HG02759 (cell line): ENCODE measurements at regions not wholly inside any gene's neighbourhood (a gene's known extent, or its start where the extent isn't known, plus 50 kb on each side); places are given as distances from the start of the nearest gene placed in this dataset.

Experiments used
- ATAC-seq: cut with Tn5 transposase; IDR thresholded peaks from one replicate; pipeline ENCODE4 v1.9.1; 2021; ENCODE audit warnings: mild to moderate bottlenecking, moderate library complexity; ENCODE audit not compliant: unreplicated experiment

DNA sequence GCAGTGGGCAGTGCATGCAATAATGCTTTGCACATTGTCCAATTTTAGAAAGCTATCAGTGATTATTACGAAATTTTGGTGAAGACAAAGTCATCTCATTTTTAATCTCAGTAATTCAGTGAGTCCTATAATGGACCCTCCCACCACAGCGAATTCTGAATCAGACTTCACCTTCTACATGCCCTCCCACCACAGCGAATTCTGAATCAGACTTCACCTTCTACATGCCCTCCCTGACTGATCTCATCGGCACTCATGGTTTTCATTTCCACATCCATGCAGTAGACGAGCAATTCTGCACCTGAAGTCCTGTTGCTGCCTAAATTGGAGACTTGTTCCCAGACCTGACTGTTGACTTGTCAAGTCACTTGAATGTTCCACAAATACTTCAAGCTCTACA, 522.3 kb downstream of the EIPR1 start:
- ATAC-seq, result no peak

- no peak for ATAC-seq
Measured at GRCh38 chr2:2853346-2853745, 522.3 kb upstream of the MYT1L start.

DNA sequence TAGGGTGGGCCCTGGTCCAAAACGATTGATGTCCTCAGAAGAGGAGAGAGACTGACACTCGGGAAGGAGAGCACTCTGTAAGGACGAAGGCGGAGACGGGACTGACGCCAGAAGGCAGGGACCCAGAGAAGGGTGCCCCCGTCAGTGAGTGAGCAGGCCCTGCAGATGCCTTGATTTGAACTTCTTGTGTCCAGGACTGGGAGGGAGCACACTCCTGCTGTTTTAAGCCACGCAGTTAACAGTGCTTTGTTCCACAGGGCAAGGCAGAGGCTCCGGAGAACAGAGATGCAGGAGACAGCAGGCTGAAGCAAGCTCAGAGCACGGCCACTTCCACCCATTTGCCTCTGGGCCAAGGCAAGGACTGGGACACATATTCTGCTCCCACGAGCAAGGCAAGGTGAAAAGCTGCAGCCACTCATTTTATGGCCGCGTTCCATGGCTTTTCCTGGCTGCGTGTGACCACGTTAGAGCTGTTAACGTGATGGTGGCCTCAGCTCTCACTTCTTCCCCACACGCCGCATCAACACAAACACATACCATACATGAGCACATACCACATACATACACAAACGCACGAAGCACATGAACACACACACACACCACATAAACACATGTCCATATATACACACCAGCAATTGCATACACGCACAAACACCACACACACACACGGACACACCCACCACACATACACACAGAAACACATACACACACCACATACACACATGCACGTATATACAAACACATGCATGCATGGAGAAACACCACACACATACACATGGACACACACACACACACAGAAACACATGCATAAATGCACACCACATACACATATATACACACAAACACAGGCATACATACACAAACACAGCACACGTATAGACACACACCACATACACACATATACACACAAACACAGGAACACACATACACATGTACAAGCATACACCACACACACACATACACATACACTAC, 521.0 kb upstream of the MYT1L start:
- no peak for ATAC-seq

GRCh38 chr2:2851316-2851715, 520.2 kb upstream of the MYT1L start:
- ATAC-seq, result no peak

DNA sequence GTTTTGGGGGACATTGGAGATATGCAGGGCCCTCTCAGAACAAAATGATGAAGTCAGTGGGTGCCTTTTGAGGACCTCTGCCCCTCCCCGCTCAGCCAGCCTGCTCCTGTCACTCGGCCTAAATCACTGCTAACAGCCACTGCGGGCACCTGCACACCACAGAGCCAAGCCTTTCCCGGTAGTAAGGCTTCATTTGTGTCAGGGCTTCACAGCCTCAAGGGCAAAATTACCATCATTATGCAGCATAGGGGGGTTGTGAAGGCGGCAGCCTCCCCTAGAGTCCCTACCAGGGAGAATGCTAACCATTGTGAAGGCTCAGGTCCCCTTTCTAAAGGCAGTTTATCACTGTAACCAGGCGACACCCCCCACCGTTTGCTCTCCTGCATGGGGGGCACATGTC, 519.8 kb upstream of the MYT1L start:
- ATAC-seq, result no peak

DNA sequence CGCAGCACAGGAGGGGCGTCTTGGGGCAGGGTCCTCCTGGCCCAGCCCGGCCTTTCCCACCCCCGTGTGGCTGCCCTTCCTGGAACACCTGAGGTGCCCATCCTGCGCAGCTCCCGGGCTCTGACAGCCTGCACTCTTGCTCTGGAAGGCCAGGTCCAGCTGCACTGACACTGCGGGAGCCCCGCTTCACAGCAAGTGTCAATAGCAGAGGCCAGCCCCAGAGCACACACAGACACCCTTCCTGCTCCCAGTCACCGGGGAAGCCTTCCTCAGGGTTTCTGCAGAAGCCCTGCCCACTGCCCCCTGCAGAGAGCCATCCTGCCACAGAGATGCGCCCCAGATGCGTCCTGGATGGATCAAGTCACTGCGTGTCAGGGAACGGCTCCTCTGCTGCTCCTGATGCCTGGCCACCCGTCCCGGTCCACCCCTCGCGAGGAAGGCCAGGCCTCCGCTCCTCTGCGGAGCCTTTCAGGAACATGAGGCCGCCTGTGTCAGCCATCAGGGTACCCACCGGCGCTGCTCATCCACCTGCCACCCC, 519.2 kb upstream of the MYT1L start:
- ATAC-seq, result no peak

GRCh38 chr2:2849464-2850217, 518.6 kb upstream of the MYT1L start:
- no peak for ATAC-seq

GRCh38 chr2:2848621-2849333, 517.7 kb upstream of the MYT1L start:
- no peak for ATAC-seq

GRCh38 chr2:2848198-2848597, 517.1 kb upstream of the MYT1L start:
- ATAC-seq, result no peak

DNA sequence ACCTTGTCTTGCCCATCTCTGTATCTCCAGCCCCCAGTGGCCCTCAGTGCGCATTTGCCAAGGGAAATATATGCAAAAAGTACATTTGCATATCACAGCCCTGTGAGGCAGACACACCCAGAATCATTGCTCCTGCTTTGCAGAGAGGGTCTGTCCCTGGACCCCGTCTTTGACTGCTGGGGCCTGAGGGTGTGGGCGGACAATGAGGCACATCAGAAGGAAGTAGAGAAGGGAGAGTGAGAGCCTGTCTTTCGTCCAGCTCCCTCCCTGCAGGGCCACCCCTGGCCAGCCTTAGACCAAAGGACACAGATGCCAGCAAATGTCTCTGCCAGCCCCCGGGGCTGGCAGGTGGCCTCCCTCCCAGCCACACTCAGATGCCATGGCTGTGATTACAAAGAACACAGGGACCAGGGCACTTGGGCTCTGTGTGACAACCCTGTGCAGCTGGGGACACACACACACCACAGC, 516.2 kb upstream of the MYT1L start:
- no peak for ATAC-seq

GRCh38 chr2:2846332-2847208, 515.5 kb upstream of the MYT1L start:
- no peak for ATAC-seq

DNA sequence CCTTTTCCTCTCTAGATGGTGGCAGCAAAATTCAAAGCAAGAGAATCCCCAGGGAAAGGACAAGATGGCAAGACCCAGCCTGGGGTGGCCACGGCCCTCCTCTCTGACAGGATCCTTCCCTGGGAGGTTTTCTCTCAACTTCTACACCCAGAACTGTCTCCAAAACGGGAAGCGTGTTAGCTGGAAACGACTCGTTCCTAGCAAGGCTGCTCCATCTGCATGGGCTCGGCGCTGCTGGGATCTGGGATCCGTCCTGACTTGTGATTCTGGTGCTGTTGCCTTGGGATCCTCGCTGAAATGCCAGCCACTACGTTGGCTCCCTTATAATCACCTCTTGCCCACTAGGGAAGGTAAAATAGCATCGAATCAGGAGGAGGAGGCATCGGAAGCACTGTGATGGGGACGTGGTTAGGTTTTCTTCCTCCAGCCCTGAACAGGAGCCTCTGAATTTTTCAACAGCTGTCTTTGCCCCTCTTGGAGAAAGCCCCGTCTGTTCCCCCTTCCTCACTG, 514.8 kb upstream of the MYT1L start:
- no peak for ATAC-seq

- ATAC-seq, result no peak
Measured at GRCh38 chr2:2845267-2845666, 514.2 kb upstream of the MYT1L start.

DNA sequence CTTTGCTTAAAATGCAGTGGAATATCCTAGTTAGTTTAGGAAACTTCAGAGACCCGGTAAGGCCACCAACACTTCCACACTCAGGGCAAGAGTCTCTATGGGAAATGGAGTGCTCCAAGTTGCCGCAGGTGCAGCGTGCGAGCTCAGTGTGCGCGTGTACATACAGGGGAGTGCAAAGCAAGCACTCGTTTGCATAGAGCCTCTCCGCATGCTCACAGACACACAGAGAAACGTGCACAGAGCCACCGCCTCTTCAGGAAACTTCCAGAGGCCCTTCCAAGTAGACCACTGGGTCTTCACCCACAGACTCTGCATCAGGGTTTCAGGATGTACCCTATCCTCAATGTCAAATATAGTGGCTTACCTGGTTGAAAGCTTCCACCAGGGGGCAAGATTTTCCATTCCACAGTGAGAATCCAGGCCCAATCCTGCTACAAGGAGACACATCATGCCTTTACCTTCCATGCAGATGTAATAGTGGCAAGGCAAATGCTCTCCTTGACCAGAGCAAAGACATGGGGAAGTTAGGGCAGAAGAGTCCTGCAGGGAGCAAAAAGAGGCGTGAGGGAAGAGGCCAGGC, 513.0 kb upstream of the MYT1L start:
- ATAC-seq, result no peak

DNA sequence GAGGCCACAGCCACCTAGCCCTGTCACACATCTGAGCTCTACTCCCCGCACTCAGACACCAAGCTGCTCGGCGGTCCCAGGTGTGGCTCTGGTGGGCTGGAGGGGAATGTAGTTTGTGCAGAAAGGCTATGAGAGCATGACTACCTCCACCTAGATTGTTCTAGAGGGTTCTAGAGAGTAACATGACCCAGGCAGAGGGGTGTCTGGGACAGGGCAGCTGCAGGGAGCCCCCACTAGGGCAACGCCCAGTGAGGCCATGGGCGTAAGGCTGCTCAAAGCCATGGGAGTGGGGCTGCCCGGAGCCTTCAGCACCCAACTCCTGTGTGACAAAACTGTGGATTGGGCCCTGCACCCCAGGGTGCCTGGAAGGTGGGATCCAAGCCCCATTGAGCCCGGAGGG, 511.4 kb upstream of the MYT1L start:
- ATAC-seq, result no peak

GRCh38 chr2:2840681-2841300, 509.7 kb upstream of the MYT1L start:
- ATAC-seq, result no peak

DNA sequence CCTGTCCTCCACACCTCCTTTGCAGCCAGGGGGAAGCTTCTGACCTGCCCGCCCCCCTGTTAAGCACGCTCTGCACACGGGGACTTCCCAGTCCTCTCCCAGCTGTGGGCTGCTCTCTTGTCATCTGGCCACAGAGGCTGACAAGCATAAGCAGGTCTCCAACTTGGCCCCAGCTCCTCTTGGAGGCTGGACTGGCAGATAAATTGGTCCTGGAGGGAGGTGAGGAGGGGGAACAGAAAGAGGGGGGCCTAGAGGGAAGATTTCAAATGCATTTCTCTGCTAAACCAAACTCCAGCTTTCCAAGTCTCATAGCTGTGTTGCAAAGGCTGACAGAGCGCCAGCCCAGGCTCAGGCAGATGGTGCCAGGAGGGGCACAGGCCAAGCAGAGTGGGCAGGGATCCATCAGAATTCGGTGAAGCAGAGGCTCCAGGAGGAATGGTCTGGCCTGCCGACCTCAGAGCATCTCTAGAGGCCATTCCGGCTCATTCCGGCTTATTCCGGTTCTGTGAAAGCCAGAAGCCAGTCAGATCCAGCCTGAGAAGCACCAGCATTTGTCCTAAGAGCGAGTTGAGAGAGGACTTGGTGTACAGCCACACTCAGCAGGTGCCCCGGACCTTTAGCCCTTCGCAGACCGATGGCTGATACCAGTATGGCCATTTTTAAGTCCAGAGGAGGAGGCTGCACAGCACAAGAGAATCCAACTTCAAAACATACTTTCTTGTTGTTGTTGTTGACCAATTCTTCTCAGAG, 508.9 kb upstream of the MYT1L start:
- no peak for ATAC-seq

DNA sequence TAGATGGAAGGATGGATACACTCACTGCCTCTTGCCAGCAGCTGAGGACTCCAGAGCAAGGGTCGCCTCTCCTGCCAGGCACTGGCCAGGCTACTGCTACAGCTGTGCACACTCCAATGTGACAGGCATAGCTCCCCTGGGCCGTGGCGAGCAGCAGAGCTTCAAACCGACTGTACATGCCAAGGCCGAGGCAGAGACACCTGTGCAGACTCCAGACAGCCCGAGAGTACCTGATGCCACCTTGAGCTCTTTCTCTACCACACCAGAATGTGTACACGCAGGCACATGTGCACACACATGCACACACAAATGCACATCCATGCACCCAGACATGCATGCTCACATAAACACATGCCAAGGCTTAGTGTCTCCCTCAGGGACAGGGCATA, 508.3 kb upstream of the MYT1L start:
- ATAC-seq, result no peak

DNA sequence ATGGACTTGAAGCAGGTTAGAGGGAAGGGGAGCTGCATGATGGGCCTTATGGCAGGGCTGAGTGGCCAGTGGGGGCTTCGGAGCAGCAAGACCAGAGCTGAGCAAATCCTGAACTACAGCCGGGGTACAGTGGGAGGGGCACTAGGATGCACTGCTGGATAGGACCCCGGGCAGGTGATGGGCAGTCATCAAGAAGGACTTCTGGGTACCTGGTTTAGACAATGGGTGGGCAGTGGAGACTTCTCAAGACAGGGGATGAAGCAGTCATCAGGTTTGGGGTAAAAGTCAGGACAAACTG, 507.4 kb upstream of the MYT1L start:
- ATAC-seq, result no peak
